MM.1S (cell line): ENCODE measurements at regions not wholly inside any gene's neighbourhood (a gene's known extent, or its start where the extent isn't known, plus 50 kb on each side); places are given as distances from the start of the nearest gene placed in this dataset.

Experiments used
- DNase-seq: peaks from one replicate; pipeline ENCODE4 v3.0.0-alpha.2; 2015
- H2AFZ ChIP-seq: fragments of 300-600 bp; sonication (generic); 2 replicates; pipeline ENCODE4 v1.6.0; 2016; ENCODE audit warnings: antibody characterized with exemption, low read length
- H3F3A ChIP-seq: fragments of 300-600 bp; sonication (generic); 2 replicates; pipeline ENCODE4 v1.6.1; 2016; ENCODE audit warnings: mild to moderate bottlenecking, antibody characterized with exemption, low read length, moderate library complexity, mixed read lengths; ENCODE audit not compliant: insufficient read depth
- H3K27ac ChIP-seq: fragments of 300-600 bp; sonication (generic); 2 replicates; pipeline ENCODE4 v1.5.1; 2016; ENCODE audit warnings: mild to moderate bottlenecking, low read length
- H3K27me3 ChIP-seq: fragments of 300-600 bp; sonication (generic); replicated peaks from 2 replicates; pipeline ENCODE4 v1.6.0; 2016; ENCODE audit warnings: low read length; ENCODE audit not compliant: insufficient read depth
- H3K36me3 ChIP-seq: fragments of 300-600 bp; sonication (generic); replicated peaks from 2 replicates; pipeline ENCODE4 v1.6.1; 2016; ENCODE audit warnings: mild to moderate bottlenecking, low read length, mixed read lengths; ENCODE audit not compliant: insufficient read depth
- H3K4me1 ChIP-seq: fragments of 300-600 bp; sonication (generic); 2 replicates; pipeline ENCODE4 v1.6.1; 2016; ENCODE audit warnings: low read length, mixed read lengths
- H3K4me2 ChIP-seq: fragments of 300-600 bp; sonication (generic); 2 replicates; pipeline ENCODE4 v1.6.0; 2016; ENCODE audit warnings: low read depth, low read length
- H3K4me3 ChIP-seq: fragments of 300-600 bp; sonication (generic); 2 replicates; pipeline ENCODE4 v1.5.1; 2016; ENCODE audit warnings: low read length, mixed read lengths
- H3K79me2 ChIP-seq: fragments of 300-600 bp; sonication (generic); 2 replicates; pipeline ENCODE4 v1.6.1; 2016; ENCODE audit warnings: mixed run types, low read length, mixed read lengths
- H3K9ac ChIP-seq: fragments of 300-600 bp; sonication (generic); 2 replicates; pipeline ENCODE4 v1.6.1; 2016; ENCODE audit warnings: low read length, mixed read lengths
- H3K9me2 ChIP-seq: fragments of 300-600 bp; sonication (generic); replicated peaks from 2 replicates; pipeline ENCODE4 v1.6.1; 2016; ENCODE audit warnings: mild to moderate bottlenecking, low read length, mixed read lengths; ENCODE audit not compliant: insufficient read depth
- H3K9me3 ChIP-seq: fragments of 300-600 bp; sonication (generic); replicated peaks from 2 replicates; pipeline ENCODE4 v1.6.1; 2016; ENCODE audit warnings: mild to moderate bottlenecking, low read length, mixed read lengths; ENCODE audit not compliant: insufficient read depth
- H4K20me1 ChIP-seq: fragments of 300-600 bp; sonication (generic); 2 replicates; pipeline ENCODE4 v1.6.1; 2016; ENCODE audit warnings: mild to moderate bottlenecking, low read length, moderate library complexity, mixed read lengths; ENCODE audit not compliant: insufficient read depth
- EZH2 ChIP-seq: fragments of 300-600 bp; sonication (generic); optimal IDR thresholded peaks from 2 replicates; pipeline ENCODE3; 2017; ENCODE audit warnings: low read depth, mild to moderate bottlenecking, antibody characterized with exemption, low read length, mixed read lengths
- EZH2phosphoT487 ChIP-seq: fragments of 300-600 bp; sonication (generic); IDR thresholded peaks from 2 replicates; pipeline ENCODE4 v1.6.1; 2018; ENCODE audit warnings: antibody characterized with exemption, low read length
- TF ChIP-seq, protein P1 (sequence below): fragments of 300-600 bp; sonication (generic); IDR thresholded peaks from 2 replicates; pipeline ENCODE4 v1.5.1; 2016; ENCODE audit warnings: antibody characterized with exemption, low read length, mixed read lengths

DNA sequence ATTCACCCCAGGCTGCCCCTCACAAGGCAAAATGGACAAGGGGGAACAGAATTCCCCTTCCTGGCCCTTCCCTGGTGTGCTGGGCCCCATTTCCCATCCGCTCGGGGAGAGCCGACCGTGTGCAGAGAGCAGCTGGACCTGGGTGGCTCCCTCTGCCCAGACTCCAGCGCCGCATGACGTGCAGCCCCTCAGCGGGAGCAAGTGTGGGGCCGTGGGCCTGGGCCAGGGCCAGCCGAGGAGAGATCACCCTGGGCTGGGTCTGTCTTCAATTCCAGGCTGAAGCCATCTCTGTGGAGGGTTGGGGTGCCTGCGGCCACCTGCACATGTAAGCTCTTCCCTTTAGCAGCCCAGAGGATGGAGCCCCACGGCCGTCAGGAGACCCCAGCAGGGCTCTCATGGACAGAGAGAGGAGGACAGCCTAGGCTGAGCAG, 241.8 kb downstream of the TTLL2 start:
- no peaks in the 10 kb centered on the region for H4K20me1 ChIP-seq
- H3K27me3 ChIP-seq, result no peaks in the 10 kb centered on the region
- no peaks in the 10 kb centered on the region for H3K9me2 ChIP-seq
- H3K27ac ChIP-seq, result no peak overlapping the region
- no peaks in the 10 kb centered on the region for H3K9me3 ChIP-seq
- no peaks in the 10 kb centered on the region for H3F3A ChIP-seq
- no peak for DNase-seq
- TF ChIP-seq, protein P1, sequence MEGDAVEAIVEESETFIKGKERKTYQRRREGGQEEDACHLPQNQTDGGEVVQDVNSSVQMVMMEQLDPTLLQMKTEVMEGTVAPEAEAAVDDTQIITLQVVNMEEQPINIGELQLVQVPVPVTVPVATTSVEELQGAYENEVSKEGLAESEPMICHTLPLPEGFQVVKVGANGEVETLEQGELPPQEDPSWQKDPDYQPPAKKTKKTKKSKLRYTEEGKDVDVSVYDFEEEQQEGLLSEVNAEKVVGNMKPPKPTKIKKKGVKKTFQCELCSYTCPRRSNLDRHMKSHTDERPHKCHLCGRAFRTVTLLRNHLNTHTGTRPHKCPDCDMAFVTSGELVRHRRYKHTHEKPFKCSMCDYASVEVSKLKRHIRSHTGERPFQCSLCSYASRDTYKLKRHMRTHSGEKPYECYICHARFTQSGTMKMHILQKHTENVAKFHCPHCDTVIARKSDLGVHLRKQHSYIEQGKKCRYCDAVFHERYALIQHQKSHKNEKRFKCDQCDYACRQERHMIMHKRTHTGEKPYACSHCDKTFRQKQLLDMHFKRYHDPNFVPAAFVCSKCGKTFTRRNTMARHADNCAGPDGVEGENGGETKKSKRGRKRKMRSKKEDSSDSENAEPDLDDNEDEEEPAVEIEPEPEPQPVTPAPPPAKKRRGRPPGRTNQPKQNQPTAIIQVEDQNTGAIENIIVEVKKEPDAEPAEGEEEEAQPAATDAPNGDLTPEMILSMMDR, result no peak
- TF ChIP-seq EZH2phosphoT487, result no peak
- TF ChIP-seq EZH2, result no peak
- H2AFZ ChIP-seq, result no peak overlapping the region
- H3K36me3 ChIP-seq, result no peaks in the 10 kb centered on the region
- H3K4me2 ChIP-seq, result no peak overlapping the region
- H3K4me3 ChIP-seq, result no peak overlapping the region
- no peaks in the 10 kb centered on the region for H3K79me2 ChIP-seq
- no peak overlapping the region for H3K9ac ChIP-seq
- H3K4me1 ChIP-seq, result no peaks in the 10 kb centered on the region

DNA sequence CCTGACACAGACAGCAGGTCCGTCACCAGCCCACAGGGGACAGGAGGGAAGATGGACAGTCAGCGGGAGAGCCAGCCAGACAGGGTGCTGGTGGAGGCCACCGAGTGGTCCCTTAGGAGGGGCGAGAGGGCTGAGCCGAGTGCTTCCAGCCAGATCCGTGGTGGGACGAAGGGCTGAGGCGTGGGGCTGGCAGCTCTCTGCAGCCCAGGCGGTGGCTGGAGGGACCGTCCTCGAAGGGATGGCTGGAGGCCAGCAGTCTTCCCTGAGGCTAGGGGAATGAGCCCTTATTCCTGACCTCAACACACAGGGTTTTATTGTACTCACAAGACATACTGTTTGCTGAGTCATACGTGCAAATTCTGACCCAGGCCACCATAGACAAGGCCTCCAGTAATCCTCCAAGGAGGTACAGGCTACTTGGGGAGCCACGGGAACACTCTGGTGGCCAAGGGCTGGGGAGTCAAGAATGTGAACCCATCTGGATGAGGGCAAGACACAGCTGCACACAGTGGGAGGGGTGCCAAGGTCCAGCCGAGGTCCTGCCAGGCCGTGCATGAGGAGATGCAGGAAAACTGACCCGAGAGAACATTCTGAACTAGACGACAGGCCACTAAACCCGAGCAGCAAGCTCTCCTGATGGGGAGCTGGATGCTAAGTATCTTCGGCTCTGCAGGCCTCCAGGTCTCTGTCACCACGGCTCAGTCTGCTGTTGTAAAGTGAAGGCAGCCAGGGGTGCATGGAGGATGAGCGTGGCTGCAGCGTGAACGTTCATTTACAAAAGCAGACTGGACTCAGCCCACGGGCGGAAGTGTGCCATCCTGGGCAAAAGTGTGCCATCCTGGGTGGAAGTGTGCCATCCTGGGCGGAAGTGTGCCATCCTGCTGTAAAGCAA, 242.5 kb downstream of the TTLL2 start:
- H3K4me3 ChIP-seq, result no peak overlapping the region
- DNase-seq, result no peak
- H4K20me1 ChIP-seq, result no peaks in the 10 kb centered on the region
- no peak overlapping the region for H3K9ac ChIP-seq
- H3K36me3 ChIP-seq, result no peaks in the 10 kb centered on the region
- H3K27ac ChIP-seq, result no peak overlapping the region
- H3K9me3 ChIP-seq, result no peaks in the 10 kb centered on the region
- H3K4me1 ChIP-seq, result no peaks in the 10 kb centered on the region
- TF ChIP-seq, protein P1, result no peak
- TF ChIP-seq EZH2, result no peak
- no peaks in the 10 kb centered on the region for H3K27me3 ChIP-seq
- H3F3A ChIP-seq, result no peaks in the 10 kb centered on the region
- H3K4me2 ChIP-seq, result no peak overlapping the region
- H2AFZ ChIP-seq, result no peak overlapping the region
- H3K79me2 ChIP-seq, result no peaks in the 10 kb centered on the region
- no peaks in the 10 kb centered on the region for H3K9me2 ChIP-seq

- Histone ChIP-seq H3K9ac (no peak overlapping the region), H3K9me3 (no peaks in the 10 kb centered on the region), H3K4me1 (no peaks in the 10 kb centered on the region), H3K79me2 (no peaks in the 10 kb centered on the region), H3F3A (no peaks in the 10 kb centered on the region), H3K9me2 (no peaks in the 10 kb centered on the region), H3K4me3 (no peak overlapping the region), H3K4me2 (no peak overlapping the region), H2AFZ (no peak overlapping the region), H4K20me1 (no peaks in the 10 kb centered on the region), H3K36me3 (no peaks in the 10 kb centered on the region), H3K27ac (no peak overlapping the region), H3K27me3 (no peaks in the 10 kb centered on the region)
- DNase-seq, result no peak
- TF ChIP-seq EZH2 (no peak), EZH2phosphoT487 (no peak)
- TF ChIP-seq, protein P1, result no peak
These were observed 243.6 kb downstream of the TTLL2 start for GRCh38 chr6:167568407-167569024.
